ENCODE measurements at regions not wholly inside any gene's neighbourhood (a gene's known extent, or its start where the extent isn't known, plus 50 kb on each side); places are given as distances from the start of the nearest gene placed in this dataset.
"Not testable (repeated sequence)": the region's sequence is repeated elsewhere in the genome, so short reads cannot be mapped to it uniquely, and the experiment has no call there.

DNA sequence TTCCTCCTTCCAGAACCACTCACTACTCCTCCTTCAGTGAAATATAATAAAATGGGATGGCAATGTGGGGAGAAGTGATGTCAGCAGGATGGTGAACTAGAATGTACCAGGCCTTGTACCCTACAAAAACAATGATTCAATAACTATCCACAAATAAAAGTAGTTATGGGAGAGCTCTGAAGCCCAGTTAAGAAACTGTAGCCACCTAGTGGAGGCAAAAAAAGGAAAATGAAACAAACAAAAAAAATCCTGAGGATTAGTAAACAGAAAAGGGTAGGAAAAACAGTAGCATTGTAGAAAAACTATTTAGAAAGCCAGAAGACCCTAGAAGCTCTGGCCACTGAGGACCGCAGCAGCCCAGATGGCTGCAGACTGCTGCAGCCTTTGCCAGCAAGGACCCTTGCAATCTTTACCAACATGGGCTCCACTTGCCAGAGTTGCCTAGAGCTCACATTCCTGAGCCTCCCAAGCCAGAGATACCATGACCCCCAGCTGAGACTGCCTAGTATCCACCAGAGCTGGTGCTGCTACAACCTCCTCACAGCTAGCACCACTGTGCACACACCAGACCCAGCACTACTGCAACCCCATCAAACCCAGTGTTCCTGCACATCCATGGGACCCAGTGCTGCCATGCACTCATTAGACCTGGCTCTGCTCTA lies 259.7 kb upstream of the MSX2 start:
- H3K36me3 ChIP-seq (ENCODE audit: control insufficient read depth in 4 of 4, insufficient read depth in 4 of 4, low read length in 4 of 4) = no peaks in the 10 kb centered on the region
- WGBS, 2 donors = 92 to 100% methylated on average over 1 of the region's 1 CpG
- H3K27ac ChIP-seq (ENCODE audit: low read depth in 1 of 2, low read length in 1 of 2) = no peak overlapping the region
- TF ChIP-seq, protein P1, sequence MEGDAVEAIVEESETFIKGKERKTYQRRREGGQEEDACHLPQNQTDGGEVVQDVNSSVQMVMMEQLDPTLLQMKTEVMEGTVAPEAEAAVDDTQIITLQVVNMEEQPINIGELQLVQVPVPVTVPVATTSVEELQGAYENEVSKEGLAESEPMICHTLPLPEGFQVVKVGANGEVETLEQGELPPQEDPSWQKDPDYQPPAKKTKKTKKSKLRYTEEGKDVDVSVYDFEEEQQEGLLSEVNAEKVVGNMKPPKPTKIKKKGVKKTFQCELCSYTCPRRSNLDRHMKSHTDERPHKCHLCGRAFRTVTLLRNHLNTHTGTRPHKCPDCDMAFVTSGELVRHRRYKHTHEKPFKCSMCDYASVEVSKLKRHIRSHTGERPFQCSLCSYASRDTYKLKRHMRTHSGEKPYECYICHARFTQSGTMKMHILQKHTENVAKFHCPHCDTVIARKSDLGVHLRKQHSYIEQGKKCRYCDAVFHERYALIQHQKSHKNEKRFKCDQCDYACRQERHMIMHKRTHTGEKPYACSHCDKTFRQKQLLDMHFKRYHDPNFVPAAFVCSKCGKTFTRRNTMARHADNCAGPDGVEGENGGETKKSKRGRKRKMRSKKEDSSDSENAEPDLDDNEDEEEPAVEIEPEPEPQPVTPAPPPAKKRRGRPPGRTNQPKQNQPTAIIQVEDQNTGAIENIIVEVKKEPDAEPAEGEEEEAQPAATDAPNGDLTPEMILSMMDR (IDR thresholded peaks at IDR 0.05; ENCODE audit: control extremely low read depth, extremely low read depth) = no peak
- peaks cover 0 to 15% (median 0%) of the 10 kb centered on the region in 5 donors for H3K4me1 ChIP-seq (ENCODE audit: control insufficient read depth in 5 of 5, insufficient read depth in 5 of 5, low read length in 5 of 5)
- DNase-seq (no peak), ATAC-seq (ENCODE audit: insufficient read depth, low FRiP score) (no peak)
- no peak overlapping the region for H3K4me3 ChIP-seq
- H3K9ac ChIP-seq (ENCODE audit: insufficient read depth in 1 of 2, low read length in 2 of 2) = no peak overlapping the region
- no peaks in the 10 kb centered on the region for H3K27me3 ChIP-seq (ENCODE audit: control insufficient read depth in 3 of 3, insufficient read depth in 3 of 3, low read length in 2 of 3)
- H3K9me3 ChIP-seq (ENCODE audit: control insufficient read depth in 4 of 4, insufficient read depth in 3 of 4, low read length in 3 of 4) = peaks cover 0 to 8% (median 0%) of the 10 kb centered on the region in 4 donors

- H3K4me1 ChIP-seq (ENCODE audit: control insufficient read depth in 5 of 5, insufficient read depth in 5 of 5, low read length in 5 of 5); H3K4me3 ChIP-seq; H3K9ac ChIP-seq (ENCODE audit: insufficient read depth in 1 of 2, low read length in 2 of 2); DNase-seq; H3K9me3 ChIP-seq (ENCODE audit: control insufficient read depth in 4 of 4, insufficient read depth in 3 of 4, low read length in 3 of 4); H3K36me3 ChIP-seq (ENCODE audit: control insufficient read depth in 4 of 4, insufficient read depth in 4 of 4, low read length in 4 of 4); H3K27ac ChIP-seq (ENCODE audit: low read depth in 1 of 2, low read length in 1 of 2); ATAC-seq (ENCODE audit: insufficient read depth, low FRiP score); H3K27me3 ChIP-seq (ENCODE audit: control insufficient read depth in 3 of 3, insufficient read depth in 3 of 3, low read length in 2 of 3): not testable (repeated sequence)
- WGBS, 2 donors = 82 to 93% methylated on average over 3 of the region's 3 CpGs
Observed at GRCh38 chr5:174471528-174471927, 252.9 kb upstream of the MSX2 start.

DNA sequence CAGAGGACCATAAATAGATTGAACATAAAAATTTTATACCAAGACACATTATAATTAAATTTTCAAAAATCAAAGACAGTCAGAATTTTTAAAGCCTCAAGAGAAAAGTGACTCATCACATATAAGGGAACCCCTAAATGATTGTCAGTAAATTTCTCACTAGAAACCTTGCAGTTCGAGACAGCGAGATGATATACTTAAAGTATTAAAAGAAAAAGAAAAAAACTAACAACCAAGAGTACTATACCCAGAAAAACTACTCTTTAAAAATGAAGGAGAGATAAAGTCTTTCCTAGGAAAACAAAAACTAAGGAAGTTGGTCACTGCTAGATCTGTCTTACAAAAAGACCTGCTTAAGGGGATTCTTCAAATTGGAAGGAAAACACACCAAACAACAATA lies 251.4 kb upstream of the MSX2 start:
- Histone ChIP-seq H3K27me3 (ENCODE audit: control insufficient read depth in 3 of 3, insufficient read depth in 3 of 3, low read length in 2 of 3) (no peaks in the 10 kb centered on the region), H3K36me3 (ENCODE audit: control insufficient read depth in 4 of 4, insufficient read depth in 4 of 4, low read length in 4 of 4) (no peaks in the 10 kb centered on the region), H3K27ac (ENCODE audit: low read depth in 1 of 2, low read length in 1 of 2) (no peak overlapping the region), H3K4me3 (no peak overlapping the region), H3K9ac (ENCODE audit: insufficient read depth in 1 of 2, low read length in 2 of 2) (no peak overlapping the region), H3K4me1 (ENCODE audit: control insufficient read depth in 5 of 5, insufficient read depth in 5 of 5, low read length in 5 of 5) (no peaks in the 10 kb centered on the region), H3K9me3 (ENCODE audit: control insufficient read depth in 4 of 4, insufficient read depth in 3 of 4, low read length in 3 of 4) (peaks cover 0 to 9% (median 2%) of the 10 kb centered on the region in 4 donors)
- TF ChIP-seq, protein P1 (IDR thresholded peaks at IDR 0.05; ENCODE audit: control extremely low read depth, extremely low read depth) = no peak
- 94 to 100% methylated on average over 2 of the region's 2 CpGs for WGBS, 2 donors
- DNase-seq (no peak), ATAC-seq (ENCODE audit: insufficient read depth, low FRiP score) (no peak)

GRCh38 chr5:174476001-174476400 lies 248.4 kb upstream of the MSX2 start:
- not testable (repeated sequence) for DNase-seq; ATAC-seq (ENCODE audit: insufficient read depth, low FRiP score); H3K36me3 ChIP-seq (ENCODE audit: control insufficient read depth in 4 of 4, insufficient read depth in 4 of 4, low read length in 4 of 4); H3K4me3 ChIP-seq; H3K27me3 ChIP-seq (ENCODE audit: control insufficient read depth in 3 of 3, insufficient read depth in 3 of 3, low read length in 2 of 3); H3K27ac ChIP-seq (ENCODE audit: low read depth in 1 of 2, low read length in 1 of 2); H3K4me1 ChIP-seq (ENCODE audit: control insufficient read depth in 5 of 5, insufficient read depth in 5 of 5, low read length in 5 of 5); H3K9ac ChIP-seq (ENCODE audit: insufficient read depth in 1 of 2, low read length in 2 of 2)
- H3K9me3 ChIP-seq (ENCODE audit: control insufficient read depth in 4 of 4, insufficient read depth in 3 of 4, low read length in 3 of 4) = peaks cover 0 to 10% (median 4%) of the 10 kb centered on the region in 4 donors
- WGBS, 2 donors = 90 to 99% methylated on average over 3 of the region's 3 CpGs
